ENCODE measurements at regions not wholly inside any gene's neighbourhood (a gene's known extent, or its start where the extent isn't known, plus 50 kb on each side); places are given as distances from the start of the nearest gene placed in this dataset.
"Not testable (repeated sequence)": the region's sequence is repeated elsewhere in the genome, so short reads cannot be mapped to it uniquely, and the experiment has no call there.

DNA sequence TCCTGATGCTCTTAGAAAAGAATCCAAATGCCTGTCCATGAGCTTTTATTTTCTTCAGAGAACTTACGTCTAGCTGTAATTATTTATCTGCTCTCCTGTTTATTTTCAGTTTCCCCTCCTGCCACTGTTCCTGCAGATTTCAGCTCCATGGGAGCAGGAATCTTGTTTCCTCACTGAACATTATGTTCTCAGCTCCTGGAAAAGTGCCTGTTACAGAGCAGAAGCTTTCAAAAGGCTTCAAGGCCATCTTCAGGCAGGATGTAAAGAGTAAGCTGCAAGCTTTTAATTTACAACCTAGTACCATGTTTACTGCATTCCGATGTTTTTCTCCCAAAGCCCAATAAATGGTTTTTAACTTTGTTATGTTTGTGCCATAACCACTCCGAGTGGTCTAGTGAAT, 98.4 kb upstream of the BTG1 start:
- no peak for DNase-seq

GRCh38 chr12:92242907-92243306, 97.3 kb upstream of the BTG1 start:
- DNase-seq = no peak

- DNase-seq = no peak
Measured at GRCh38 chr12:92237762-92238523, 92.3 kb upstream of the BTG1 start.

DNA sequence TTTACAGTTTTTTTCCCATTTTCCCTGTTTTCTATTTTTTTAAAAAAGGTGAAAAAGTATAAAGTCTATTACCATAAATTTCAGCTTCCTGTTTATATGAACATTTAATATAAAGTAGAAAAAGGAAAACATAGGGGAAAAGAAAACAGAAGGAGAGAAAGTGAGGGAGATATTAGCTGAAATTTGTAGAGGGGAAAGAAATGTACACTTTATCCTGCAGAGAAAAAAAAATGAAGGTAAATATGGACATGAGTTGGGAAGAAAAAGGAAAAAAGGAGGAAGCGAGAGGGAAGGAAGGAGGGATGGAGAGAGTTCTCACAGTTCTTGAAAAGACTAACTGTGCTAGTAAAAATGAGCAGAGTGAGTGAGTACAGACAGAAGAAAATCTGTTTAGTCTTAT, 91.6 kb upstream of the BTG1 start:
- DNase-seq = no peak

GRCh38 chr12:92235703-92236472, 90.2 kb upstream of the BTG1 start:
- DNase-seq = no peak

DNA sequence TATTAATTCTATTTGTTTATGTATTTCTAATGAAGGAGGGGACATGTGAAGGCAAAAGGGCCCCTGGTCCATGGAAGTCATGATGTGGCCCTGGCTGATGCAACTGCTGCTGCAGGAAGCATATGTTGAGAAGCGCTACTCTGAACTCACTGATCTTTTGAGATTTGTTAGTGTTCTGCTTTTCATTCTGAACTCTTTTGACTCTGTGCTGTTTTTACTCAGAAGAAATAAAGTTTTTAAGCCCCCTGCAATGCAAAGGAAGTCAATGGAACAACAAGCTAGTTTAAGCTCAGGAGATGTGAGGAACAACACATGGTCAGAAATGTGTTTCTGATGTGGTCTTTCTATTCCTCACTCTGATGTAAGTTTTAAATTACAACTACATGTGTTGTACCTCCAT, 88.9 kb upstream of the BTG1 start:
- DNase-seq = no peak

DNA sequence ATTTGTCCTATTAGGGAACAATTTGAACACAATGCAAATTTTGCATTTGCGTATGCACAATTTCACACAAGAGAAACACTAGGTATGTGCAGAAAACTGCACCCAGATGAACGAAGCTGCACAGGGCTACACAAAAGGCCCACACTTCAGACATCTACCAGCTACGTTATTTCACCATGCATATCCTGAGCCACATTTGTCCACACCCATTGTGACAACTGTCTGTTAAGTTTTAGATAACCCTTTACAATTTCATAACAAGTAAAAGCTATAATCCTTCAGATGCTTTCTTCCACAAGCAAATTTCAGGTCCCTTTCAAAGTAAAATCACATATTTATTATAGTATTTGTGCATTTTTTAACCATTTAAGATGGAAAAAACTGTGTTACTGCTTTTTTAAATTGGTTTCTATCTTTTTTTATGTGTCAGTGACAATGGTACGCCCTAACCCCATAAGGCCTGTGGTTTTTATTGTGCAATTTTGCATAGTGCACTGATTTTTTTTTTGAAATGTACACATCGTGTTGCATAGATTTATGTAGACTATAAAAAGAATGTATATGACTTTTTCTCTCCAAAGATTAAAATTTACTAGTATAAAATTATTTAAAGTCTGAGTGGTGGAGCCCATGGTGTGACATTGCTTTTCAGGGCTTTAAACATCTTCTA, 87.8 kb upstream of the BTG1 start:
- no peak for DNase-seq

GRCh38 chr12:92232371-92232932, 86.8 kb upstream of the BTG1 start:
- not testable (repeated sequence) for DNase-seq

DNA sequence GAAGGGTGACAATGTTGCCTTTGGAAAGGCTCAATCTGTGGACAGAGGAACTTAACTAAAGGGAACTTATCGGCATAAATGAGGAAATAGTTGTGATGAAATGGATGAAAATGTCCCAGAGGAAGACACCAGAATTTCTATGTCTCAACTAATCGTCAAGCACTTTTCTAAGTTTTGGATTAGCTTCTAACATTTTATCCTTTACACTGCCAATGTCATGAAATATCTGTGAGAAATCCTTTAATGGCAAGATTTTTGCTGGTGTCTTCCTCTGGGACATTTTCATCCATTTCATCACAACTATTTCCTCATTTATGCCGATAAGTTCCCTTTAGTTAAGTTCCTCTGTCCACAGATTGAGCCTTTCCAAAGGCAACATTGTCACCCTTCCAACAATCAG, 86.3 kb upstream of the BTG1 start:
- not testable (repeated sequence) for DNase-seq

DNA sequence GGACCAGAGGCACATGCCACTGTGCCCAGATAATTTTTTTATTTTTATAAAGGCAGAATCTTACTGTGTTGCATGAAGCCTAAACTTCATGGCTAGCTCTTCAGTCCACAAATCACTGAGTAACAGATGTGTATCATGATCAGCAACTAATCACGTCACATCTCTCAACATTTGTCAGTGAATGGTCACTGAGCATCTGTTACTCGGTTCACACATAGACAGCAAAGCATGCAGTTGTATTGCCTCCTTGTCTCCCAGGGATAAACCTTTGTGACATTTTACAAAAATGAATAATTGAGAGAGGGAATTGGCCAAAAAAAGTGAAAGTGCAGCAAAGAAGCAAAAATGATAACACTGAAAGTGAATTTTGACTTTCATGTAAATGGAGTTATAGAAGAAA, 85.9 kb upstream of the BTG1 start:
- not testable (repeated sequence) for DNase-seq

DNA sequence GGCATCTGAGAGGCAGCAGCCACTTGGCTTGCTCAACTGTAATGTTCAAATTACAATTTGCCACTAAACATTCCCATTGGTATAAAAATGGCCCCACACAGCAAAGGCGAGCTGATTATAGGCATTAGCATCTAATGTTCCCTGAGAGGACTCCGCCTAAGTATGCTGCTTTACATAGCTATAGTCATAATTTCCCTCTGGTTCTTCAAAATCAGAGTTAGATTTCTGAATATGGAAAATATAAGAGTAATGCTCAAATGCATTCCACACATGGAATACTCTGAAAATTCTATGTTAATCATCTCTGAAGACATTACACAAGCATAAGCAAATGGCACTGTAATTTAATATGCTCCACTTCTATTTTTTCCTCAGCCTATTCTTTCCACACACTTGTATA, 83.7 kb upstream of the BTG1 start:
- DNase-seq = no peak

- DNase-seq = no peak
Measured at GRCh38 chr12:92226961-92227360, 81.3 kb upstream of the BTG1 start.

DNA sequence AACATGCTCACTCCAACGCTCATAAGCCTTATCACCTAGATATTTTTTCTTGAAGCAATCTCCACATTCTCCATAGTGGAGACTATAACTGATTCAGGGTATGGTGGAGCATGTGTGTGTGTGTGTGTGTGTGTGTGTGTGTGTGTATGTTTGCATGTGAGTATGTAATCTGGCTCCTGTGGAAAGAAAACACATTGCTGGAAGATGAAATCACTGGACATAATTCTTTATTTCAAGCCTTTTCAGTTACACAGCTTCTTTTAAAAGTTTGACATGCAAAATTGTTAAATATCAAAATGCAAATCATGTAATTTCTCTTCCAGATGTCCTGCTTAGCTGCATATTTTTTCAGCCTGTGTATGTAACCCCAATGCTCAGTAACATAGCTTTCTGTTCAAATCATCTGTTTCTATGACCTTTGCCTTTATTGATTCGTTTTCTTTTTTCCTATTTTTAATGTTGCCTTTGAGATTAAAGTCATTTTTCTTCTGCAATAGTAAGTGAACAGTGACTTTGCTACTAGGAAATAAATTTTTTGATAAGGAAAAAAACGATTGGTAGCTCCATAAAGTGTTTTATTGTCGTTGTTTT, 80.5 kb upstream of the BTG1 start:
- DNase-seq = no peak

- no peak for DNase-seq
Measured at GRCh38 chr12:92224685-92225331, 79.2 kb upstream of the BTG1 start.

DNA sequence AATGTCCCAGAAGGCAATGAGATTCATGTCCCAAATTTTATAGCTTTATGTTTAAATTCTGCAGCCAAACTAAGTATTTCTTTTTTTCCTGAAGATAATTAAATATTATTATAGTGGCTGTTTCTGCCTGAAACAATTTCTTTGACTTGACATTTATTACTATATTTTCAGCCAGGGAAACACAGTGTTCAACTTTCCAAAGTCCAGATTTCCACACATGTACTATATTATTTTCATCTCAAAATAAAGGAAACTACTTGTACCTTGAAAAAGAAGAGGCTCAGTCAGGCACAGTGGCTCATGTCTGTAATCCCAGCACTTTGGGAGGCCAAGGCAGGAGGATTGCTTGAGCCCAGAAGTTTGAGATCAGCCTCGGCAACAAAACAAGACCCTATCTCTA, 77.8 kb upstream of the BTG1 start:
- no peak for DNase-seq

GRCh38 chr12:92221656-92222315, 76.1 kb upstream of the BTG1 start:
- DNase-seq = no peak

GRCh38 chr12:92218394-92219077, 72.9 kb upstream of the BTG1 start:
- no peak for DNase-seq

DNA sequence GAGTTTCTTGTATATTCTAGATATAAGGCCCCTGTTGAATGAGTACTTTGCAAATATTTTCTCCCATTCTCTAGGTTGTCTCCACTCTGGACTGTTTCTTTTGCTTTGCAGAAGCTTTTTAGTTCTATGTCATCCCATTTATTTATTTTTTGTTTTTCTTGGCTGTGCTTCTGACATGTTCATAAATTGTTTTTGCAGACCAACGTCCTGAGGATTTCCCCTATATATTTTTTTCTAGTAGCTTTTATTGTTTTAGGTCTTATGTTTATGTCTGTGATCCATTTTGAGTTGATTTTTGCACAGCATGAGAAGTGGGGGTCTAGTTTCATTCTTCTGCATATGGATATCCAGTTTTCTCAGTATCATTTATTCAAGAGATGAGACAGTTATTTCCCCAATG, 70.4 kb upstream of the BTG1 start:
- no peak for DNase-seq

- DNase-seq = no peak
Measured at GRCh38 chr12:92215358-92215757, 69.7 kb upstream of the BTG1 start.

- no peak for DNase-seq
Measured at GRCh38 chr12:92213166-92213565, 67.5 kb upstream of the BTG1 start.

DNA sequence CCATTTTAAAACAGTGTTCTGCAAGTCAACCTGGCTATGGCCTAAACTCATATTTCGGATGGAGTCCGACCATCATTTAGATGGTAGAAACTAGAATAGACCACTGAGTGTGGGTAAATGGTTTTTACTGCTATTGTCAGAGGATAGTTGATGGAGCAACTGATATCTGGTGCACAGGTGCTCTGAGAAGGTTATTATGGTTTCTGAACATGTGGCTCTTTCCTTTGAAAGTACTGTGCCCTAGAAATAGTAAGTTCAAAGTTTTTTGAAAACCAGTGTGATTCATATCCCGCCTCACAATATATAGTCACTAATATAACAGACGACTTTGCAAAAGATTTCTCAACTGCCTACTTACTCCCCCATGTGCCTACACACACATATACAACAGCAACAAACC, 64.4 kb upstream of the BTG1 start:
- no peak for DNase-seq
